Gastrocnemius medialis (tissue), 4 donors: ENCODE measurements at regions not wholly inside any gene's neighbourhood (a gene's known extent, or its start where the extent isn't known, plus 50 kb on each side); places are given as distances from the start of the nearest gene placed in this dataset.

ENCODE experiments used
- ATAC-seq, 2 donors: fragments of 150-250 bp; one replicate each; pipeline ENCODE4 v1.9.1; 2016
- DNase-seq, 2 donors: peaks; one replicate each; pipeline ENCODE4 v3.0.0-alpha.2; 2019
- H3K27ac ChIP-seq, 4 donors: fragments of 200-600 bp; sonication (generic); 1 replicate in 1 of 4; 2 replicates in 3 of 4; pipeline ENCODE4 v1.5.1; 2016 to 2018; ENCODE audit warnings: mild to moderate bottlenecking in 2 of 4, moderate library complexity in 1 of 4
- H3K27me3 ChIP-seq, 3 donors: fragments of 200-600 bp; sonication (generic) in 2 of 3; 1 replicate in 1 of 3; 2 replicates in 2 of 3; pipeline versions ENCODE4 v1.5.1 to v1.6.0; 2016 to 2019; ENCODE audit warnings: mild to moderate bottlenecking in 1 of 3, moderate library complexity in 1 of 3
- H3K36me3 ChIP-seq, 2 donors: fragments of 200-600 bp; sonication (generic) in 1 of 2; one replicate each; pipeline ENCODE4 v1.5.1; 2017 to 2018
- H3K4me1 ChIP-seq, 2 donors: fragments of 200-600 bp; sonication (generic) in 1 of 2; one replicate each; pipeline ENCODE4 v1.5.1; 2016 to 2017; ENCODE audit warnings: mild to moderate bottlenecking in 2 of 2
- H3K4me3 ChIP-seq, 4 donors: fragments of 200-600 bp; sonication (generic) in 3 of 4; 1 replicate in 1 of 4; 2 replicates in 3 of 4; pipeline ENCODE4 v1.5.1; 2016 to 2019; ENCODE audit warnings: mild to moderate bottlenecking in 2 of 4
- H3K9me3 ChIP-seq, 3 donors: fragments of 200-600 bp; sonication (generic) in 2 of 3; 1 replicate in 1 of 3; 2 replicates in 2 of 3; pipeline ENCODE4 v1.5.1; 2016 to 2019
- CTCF ChIP-seq, 5 experiments: fragments of 450-650 bp in 3 of 5; fragments of 200-600 bp in 2 of 5; sonication (generic) in 2 of 5; IDR thresholded peaks in 4 of 5; conservative IDR thresholded peaks in 1 of 5; 1 replicate in 4 of 5; 2 replicates in 1 of 5; pipeline ENCODE4 v1.5.1; 2016 to 2019; ENCODE audit warnings: antibody characterized with exemption in 5 of 5, mild to moderate bottlenecking in 3 of 5, moderate library complexity in 3 of 5
- POLR2A ChIP-seq, 2 donors: fragments of 450-650 bp; IDR thresholded peaks; one replicate each; pipeline ENCODE4 v1.6.1; 2017; ENCODE audit warnings: antibody characterized with exemption in 2 of 2, mild to moderate bottlenecking in 2 of 2, moderate library complexity in 2 of 2
- in situ Hi-C, 4 donors: fragments of 200-750 bp; cut with MboI; loops; one replicate each; pipeline versions ENCODE4 v1.15.0 to v1.8.0; 2017; ENCODE audit warnings: low sequenced_read_pairs in 4 of 4
- intact Hi-C: fragments of 100-400 bp; cut with DNase I; formaldehyde crosslinking; loops from one replicate; pipeline ENCODE4 v1.15.1; 2023; ENCODE audit warnings: low total_unique reads

DNA sequence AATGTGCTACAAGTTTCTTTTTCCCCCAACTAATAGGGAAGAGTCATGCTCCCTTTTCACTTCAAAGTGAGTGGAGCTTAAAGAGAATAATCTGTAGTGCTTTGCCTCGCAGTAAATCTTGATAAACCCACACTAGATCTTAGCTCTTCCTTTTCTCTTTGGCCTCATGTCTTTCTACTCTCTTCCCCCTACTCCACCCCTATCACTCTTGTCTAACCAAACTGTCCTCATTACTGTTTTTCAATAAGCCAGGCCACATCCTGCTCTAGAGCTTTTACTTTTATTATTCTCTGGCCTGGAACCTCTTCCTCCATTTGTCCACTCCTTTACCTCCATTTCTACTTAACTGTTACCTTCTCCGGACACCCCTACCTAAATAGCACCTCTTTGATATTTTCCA is 291.0 kb upstream of the SATB1 start:
- intact Hi-C loops (no loop called here), in situ Hi-C loops (no loop called here)
- H3K27ac ChIP-seq, result no peak overlapping the region
- H3K4me1 ChIP-seq, result no peaks in the 10 kb centered on the region
- no peak for DNase-seq
- H3K9me3 ChIP-seq, result no peaks in the 10 kb centered on the region
- H3K27me3 ChIP-seq, result no peaks in the 10 kb centered on the region
- no peak overlapping the region for H3K4me3 ChIP-seq
- no peaks in the 10 kb centered on the region for H3K36me3 ChIP-seq
- no peak for ATAC-seq
- TF ChIP-seq POLR2A (IDR thresholded peaks at IDR 0.05), result no peak
- no peak for TF ChIP-seq CTCF (IDR thresholded peaks at IDR 0.05 in 4 of 5, conservative IDR thresholded peaks at IDR 0.05 in 1 of 5)

DNA sequence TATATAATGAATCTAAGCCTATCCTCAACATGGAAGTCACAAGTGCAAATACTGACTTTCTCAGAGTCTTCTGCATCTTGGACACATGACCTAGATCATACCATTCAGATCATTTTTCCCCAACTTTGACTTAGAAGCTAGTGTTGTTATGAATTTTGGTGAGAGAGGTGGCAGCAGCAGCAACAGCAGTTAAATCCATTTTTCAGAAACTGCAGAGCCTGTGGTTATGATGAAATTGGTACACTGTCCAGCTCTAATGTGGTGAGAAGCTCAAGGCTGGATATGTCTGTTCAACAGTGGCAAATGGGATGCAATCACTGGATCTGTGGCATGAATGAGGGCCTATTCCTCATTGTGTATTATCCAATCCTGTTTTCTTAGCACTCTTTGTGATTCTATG is 290.1 kb upstream of the SATB1 start:
- Histone ChIP-seq H3K4me3 (no peak overlapping the region), H3K9me3 (no peaks in the 10 kb centered on the region), H3K4me1 (no peaks in the 10 kb centered on the region), H3K27me3 (no peaks in the 10 kb centered on the region), H3K36me3 (no peaks in the 10 kb centered on the region), H3K27ac (no peak overlapping the region)
- TF ChIP-seq CTCF (IDR thresholded peaks at IDR 0.05 in 4 of 5, conservative IDR thresholded peaks at IDR 0.05 in 1 of 5), result no peak
- TF ChIP-seq POLR2A (IDR thresholded peaks at IDR 0.05), result no peak
- intact Hi-C loops (no loop called here), in situ Hi-C loops (no loop called here)
- no peak for DNase-seq
- no peak for ATAC-seq

DNA sequence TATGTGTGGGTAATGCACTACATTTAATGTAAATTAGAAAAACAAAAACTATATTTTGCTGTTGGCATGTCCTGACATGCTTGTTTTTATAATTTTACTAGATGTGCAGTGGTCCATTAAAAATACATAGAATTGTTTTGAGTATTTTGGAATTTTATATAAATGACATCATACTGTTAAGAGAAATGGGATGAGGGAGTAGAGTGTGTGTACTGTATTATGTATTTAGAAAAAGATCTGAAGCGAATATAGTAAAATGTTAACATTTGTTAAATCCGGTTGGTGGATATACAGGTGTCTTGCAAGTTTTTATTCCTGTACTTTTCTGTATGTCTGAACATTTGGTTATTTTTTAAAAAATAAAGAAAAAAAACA is 288.4 kb upstream of the SATB1 start:
- no peak overlapping the region for H3K27ac ChIP-seq
- no peak for DNase-seq
- no peak for TF ChIP-seq POLR2A (IDR thresholded peaks at IDR 0.05)
- no peak for TF ChIP-seq CTCF (IDR thresholded peaks at IDR 0.05 in 4 of 5, conservative IDR thresholded peaks at IDR 0.05 in 1 of 5)
- H3K4me3 ChIP-seq, result no peak overlapping the region
- H3K9me3 ChIP-seq, result no peaks in the 10 kb centered on the region
- intact Hi-C loops (no loop called here), in situ Hi-C loops (no loop called here)
- no peaks in the 10 kb centered on the region for H3K27me3 ChIP-seq
- no peaks in the 10 kb centered on the region for H3K36me3 ChIP-seq
- no peaks in the 10 kb centered on the region for H3K4me1 ChIP-seq
- no peak for ATAC-seq

DNA sequence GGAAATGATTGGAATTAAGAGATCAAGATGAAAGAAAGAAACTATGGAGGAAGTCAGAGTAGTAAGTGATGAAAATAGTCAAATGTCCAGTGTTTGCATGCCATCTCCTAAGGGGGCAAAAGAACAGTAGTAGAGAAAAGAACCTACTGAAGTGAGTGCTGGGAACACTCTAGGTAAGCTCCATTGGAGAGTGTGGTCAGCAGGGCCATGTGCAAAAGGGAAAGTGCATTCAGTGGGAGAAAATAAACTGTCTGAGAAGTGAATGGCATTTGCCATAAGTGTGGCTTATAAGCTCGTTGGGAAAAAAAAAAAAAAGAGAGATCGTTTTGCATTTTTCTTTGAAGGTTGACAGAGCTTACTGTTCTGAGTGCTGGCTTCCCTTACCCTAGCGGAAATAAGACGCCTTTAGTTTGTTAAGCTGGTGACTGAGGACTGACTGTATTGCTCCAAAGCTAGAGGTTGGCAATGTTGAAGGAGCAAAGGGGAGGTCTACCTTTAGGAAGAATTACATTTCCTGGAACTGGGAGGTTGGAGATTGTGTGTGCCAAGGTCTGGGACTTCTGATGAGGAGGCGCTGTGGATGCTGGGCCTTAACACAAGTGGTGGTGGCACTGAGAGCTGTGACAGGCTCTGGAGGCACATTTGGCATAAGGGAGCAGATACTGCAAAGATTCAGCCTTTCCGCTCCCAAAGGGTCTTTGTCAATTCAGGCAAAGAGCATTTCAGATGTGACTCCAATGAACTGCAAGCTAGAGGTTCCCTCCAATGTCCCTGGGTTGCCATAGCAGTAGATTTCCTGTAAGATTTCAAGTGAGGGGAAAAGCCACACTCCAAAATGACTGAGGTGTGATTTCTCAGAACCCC is 287.8 kb upstream of the SATB1 start:
- in situ Hi-C loops (no loop called here), intact Hi-C loops (no loop called here)
- H3K36me3 ChIP-seq, result no peaks in the 10 kb centered on the region
- DNase-seq, result no peak
- ATAC-seq, result no peak
- no peak for TF ChIP-seq CTCF (IDR thresholded peaks at IDR 0.05 in 4 of 5, conservative IDR thresholded peaks at IDR 0.05 in 1 of 5)
- no peaks in the 10 kb centered on the region for H3K4me1 ChIP-seq
- no peak overlapping the region for H3K27ac ChIP-seq
- H3K27me3 ChIP-seq, result no peaks in the 10 kb centered on the region
- H3K4me3 ChIP-seq, result no peak overlapping the region
- H3K9me3 ChIP-seq, result no peaks in the 10 kb centered on the region

- in situ Hi-C loops, result no loop called here
- Histone ChIP-seq H3K4me1 (no peaks in the 10 kb centered on the region), H3K4me3 (no peak overlapping the region), H3K36me3 (no peaks in the 10 kb centered on the region), H3K27ac (no peak overlapping the region), H3K9me3 (no peaks in the 10 kb centered on the region), H3K27me3 (no peaks in the 10 kb centered on the region)
- no peak for TF ChIP-seq CTCF (IDR thresholded peaks at IDR 0.05 in 4 of 5, conservative IDR thresholded peaks at IDR 0.05 in 1 of 5)
- no peak for TF ChIP-seq POLR2A (IDR thresholded peaks at IDR 0.05)
- ATAC-seq, result no peak
- intact Hi-C loops, result no loop called here
- DNase-seq, result no peak
These were observed 279.2 kb upstream of the SATB1 start for GRCh38 chr3:18704326-18704725.
